GM12878 (cell line): ENCODE measurements at regions not wholly inside any gene's neighbourhood (a gene's known extent, or its start where the extent isn't known, plus 50 kb on each side); places are given as distances from the start of the nearest gene placed in this dataset.

Experiments
- ATAC-seq: fragments of 200-7000 bp; cut with Tn5 transposase; 3 replicates; pipeline ENCODE4 v1.9.1; 2020; ENCODE audit warnings: mild to moderate bottlenecking, moderate library complexity
- BruUV-seq: library from RNA; stranded (reverse); fragments of 400-500 nt; replicated peaks from 2 replicates; lab custom pipeline; 2021; lab: Mats Ljungman, UMichigan
- CTCF ChIA-PET: fragments of 300-600 bp; sonication (Branson Sonifier 250); formaldehyde crosslinking; extraction: SDS; loops from one replicate; lab custom pipeline; 2021; ENCODE audit warnings: inconsistent platforms; lab: Yijun Ruan, JAX
- POLR2A ChIA-PET: fragments of 350-600 bp; formaldehyde crosslinking; extraction: SDS; loops from one replicate; lab custom pipeline; 2021; ENCODE audit warnings: inconsistent platforms; lab: Charles Lee
- RAD21 ChIA-PET: fragments of 300-600 bp; sonication (Branson Sonifier 250); formaldehyde crosslinking; loops from one replicate; lab custom pipeline; 2023; ENCODE audit warnings: antibody characterized with exemption; ENCODE audit not compliant: unreplicated experiment; lab: Charles Lee
- SMC1A ChIA-PET: fragments of 300-600 bp; sonication (Branson Sonifier 250); formaldehyde crosslinking; loops from one replicate; lab custom pipeline; 2023; ENCODE audit not compliant: unreplicated experiment, uncharacterized antibody; lab: Charles Lee
- DNase-seq: peaks from one replicate; pipeline ENCODE4 v3.0.0-alpha.2; 2011; ENCODE audit warnings: low read depth, low spot score
- FAIRE-seq: peaks from 3 replicates; lab custom pipeline; 2011; peaks lifted over from hg19 to GRCh38; lab: Jason Lieb, UNC
- H2AFZ ChIP-seq: 2 replicates; pipeline ENCODE4 v1.6.0; 2011; ENCODE audit warnings: low read depth, low read length, control low read depth; ENCODE audit not compliant: control insufficient read depth
- H3K27ac ChIP-seq: 2 replicates; pipeline ENCODE4 v1.5.1; 2011; ENCODE audit warnings: control low read depth; ENCODE audit not compliant: control insufficient read depth, insufficient read depth
- H3K27me3 ChIP-seq, 2 experiments: replicated peaks in 1 of 2; 2 replicates each; pipeline versions ENCODE4 v1.6.0 to v1.6.1; 2011; ENCODE audit warnings: low read length in 1 of 2; ENCODE audit not compliant: control insufficient read depth in 2 of 2, insufficient read depth in 2 of 2
- H3K36me3 ChIP-seq, 2 experiments: 2 replicates each; pipeline ENCODE4 v1.5.1; 2011; ENCODE audit warnings: low read length in 1 of 2; ENCODE audit not compliant: control insufficient read depth in 2 of 2, insufficient read depth in 2 of 2
- H3K4me1 ChIP-seq: 2 replicates; pipeline ENCODE4 v1.6.1; 2011; ENCODE audit warnings: mild to moderate bottlenecking, low read length, moderate library complexity, mixed read lengths; ENCODE audit not compliant: control insufficient read depth, insufficient read depth
- H3K4me2 ChIP-seq: 2 replicates; pipeline ENCODE4 v1.6.0; 2011; ENCODE audit warnings: control low read depth; ENCODE audit not compliant: control insufficient read depth, insufficient read depth
- H3K4me3 ChIP-seq: fragments of 200-600 bp; sonication (generic); 2 replicates; pipeline ENCODE4 v1.5.1; 2016
- H3K79me2 ChIP-seq: 2 replicates; pipeline ENCODE4 v1.6.0; 2011; ENCODE audit warnings: low read length; ENCODE audit not compliant: control insufficient read depth, insufficient read depth
- H3K9ac ChIP-seq: 2 replicates; pipeline ENCODE4 v1.8.0; 2011; ENCODE audit warnings: low read length, control low read depth, mixed read lengths; ENCODE audit not compliant: control insufficient read depth, insufficient read depth
- H3K9me3 ChIP-seq: replicated peaks from 3 replicates; pipeline ENCODE4 v1.5.1; 2011; ENCODE audit warnings: mild to moderate bottlenecking, low read length; ENCODE audit not compliant: control insufficient read depth, insufficient read depth
- H4K20me1 ChIP-seq: 2 replicates; pipeline ENCODE4 v1.6.0; 2011; ENCODE audit not compliant: control insufficient read depth, insufficient read depth
- BACH1 ChIP-seq: fragments of 450-650 bp; IDR thresholded peaks from 2 replicates; pipeline ENCODE4 v1.6.1; 2017; ENCODE audit warnings: mild to moderate bottlenecking, borderline replicate concordance
- BCL3 ChIP-seq: IDR thresholded peaks from 2 replicates; pipeline ENCODE4 v1.6.1; 2011; ENCODE audit warnings: borderline replicate concordance, low read depth, mild to moderate bottlenecking, moderate library complexity, low read length; ENCODE audit not compliant: insufficient read depth, poor library complexity, severe bottlenecking
- KAT2A ChIP-seq: conservative IDR thresholded peaks from 2 replicates; pipeline ENCODE4 v1.6.1; 2011; ENCODE audit warnings: low read depth, low read length; ENCODE audit not compliant: control insufficient read depth
- KDM1A ChIP-seq: fragments of 200-600 bp; sonication (generic); IDR thresholded peaks from 2 replicates; pipeline ENCODE4 v1.6.1; 2016; ENCODE audit warnings: borderline replicate concordance
- MAX ChIP-seq: IDR thresholded peaks from 2 replicates; pipeline ENCODE4 v1.6.1; 2012; ENCODE audit warnings: low read depth, low read length, improper control_type of control experiment
- NFIC ChIP-seq: IDR thresholded peaks from 2 replicates; pipeline ENCODE4 v1.6.1; 2012; ENCODE audit warnings: low read depth, mild to moderate bottlenecking, inconsistent platforms, low read length, moderate library complexity
- NR2C2 ChIP-seq: IDR thresholded peaks from 2 replicates; pipeline ENCODE4 v1.6.1; 2011; ENCODE audit warnings: borderline replicate concordance, low read depth; ENCODE audit not compliant: control insufficient read depth, insufficient read length
- PML ChIP-seq: IDR thresholded peaks from 2 replicates; pipeline ENCODE4 v1.6.1; 2012; ENCODE audit warnings: low read length, inconsistent platforms
- POU2F2 ChIP-seq: IDR thresholded peaks from 3 replicates; pipeline ENCODE4 v1.6.1; 2011; ENCODE audit warnings: low read depth, mild to moderate bottlenecking, low read length, borderline replicate concordance
- SREBF1 ChIP-seq: IDR thresholded peaks from 2 replicates; pipeline ENCODE4 v1.6.1; 2012; ENCODE audit warnings: mild to moderate bottlenecking, low read length
- STAT3 ChIP-seq: IDR thresholded peaks from 2 replicates; pipeline ENCODE4 v1.6.1; 2011; ENCODE audit warnings: low read depth, low read length, improper control_type of control experiment
- YBX1 ChIP-seq: fragments of 450-650 bp; IDR thresholded peaks from 2 replicates; pipeline ENCODE4 v1.6.1; 2016; ENCODE audit warnings: antibody characterized with exemption
- ZBTB4 ChIP-seq: fragments of 450-650 bp; formaldehyde crosslinking; IDR thresholded peaks from 2 replicates; pipeline ENCODE4 v1.4.0; 2022; ENCODE audit warnings: mild to moderate bottlenecking, moderate library complexity
- WGBS: methylation state at CpG from one replicate; pipeline ENCODE4 v1.1.6; 2016; ENCODE audit warnings: low lambda C conversion rate; ENCODE audit not compliant: insufficient replicate concordance, insufficient coverage; ENCODE audit errors: missing lambda C conversion rate; 5-methylcytosine and 5-hydroxymethylcytosine counted together
- in situ Hi-C: fragments of 300-500 bp; cut with MboI; formaldehyde crosslinking; loops from 9 replicates; pipeline ENCODE4 v1.14.3; 2018; ENCODE audit warnings: mixed read lengths
- intact Hi-C: fragments of 100-400 bp; cut with micrococcal nuclease; formaldehyde crosslinking; loops from one replicate; pipeline ENCODE4 v1.14.2; 2022; ENCODE audit not compliant: unreplicated experiment
- TF ChIP-seq, protein P1 (sequence below): fragments of 450-650 bp; IDR thresholded peaks from 2 replicates; pipeline ENCODE4 v1.6.1; 2017; ENCODE audit warnings: mild to moderate bottlenecking, low read depth, inconsistent platforms; ENCODE audit not compliant: poor library complexity, severe bottlenecking
- TF ChIP-seq, protein P2 (sequence below): fragments of 450-650 bp; IDR thresholded peaks from 2 replicates; pipeline ENCODE4 v1.6.1; 2017; ENCODE audit warnings: antibody characterized with exemption, mild to moderate bottlenecking, moderate library complexity

DNA sequence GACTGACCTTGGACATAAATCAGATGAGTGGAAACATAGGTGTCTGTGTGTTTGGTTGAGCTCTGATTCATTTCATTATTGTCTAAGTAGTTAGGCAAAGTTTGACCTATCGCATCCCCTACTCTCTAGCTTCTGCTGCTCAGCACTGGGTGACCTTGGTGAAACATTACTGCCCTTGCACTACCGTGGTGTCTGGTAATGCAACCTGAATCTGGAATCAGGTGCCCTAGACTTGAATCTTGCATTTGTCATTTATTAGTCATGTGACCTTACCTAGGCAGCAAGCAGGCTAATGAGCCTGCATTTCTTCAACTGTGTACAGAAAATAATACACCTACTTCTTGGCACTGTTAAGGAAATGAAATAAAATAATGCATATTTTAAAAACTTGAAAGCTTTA, 242.3 kb upstream of the BLID start:
- POLR2A ChIA-PET, result interaction anchor here (0.5 kb wide), 1 partner anchor 1077 kb away, joined by 3 read pairs; no protein-coding TSS in a partner anchor
- CTCF ChIA-PET, result no interaction called here
- H3K9me3 ChIP-seq, result no peaks in the 10 kb centered on the region
- RAD21 ChIA-PET, result no interaction called here
- H3K4me3 ChIP-seq, result no peak overlapping the region
- no peak overlapping the region for H2AFZ ChIP-seq
- in situ Hi-C loops (no loop called here), intact Hi-C loops (no loop called here)
- no peaks in the 10 kb centered on the region for H3K4me1 ChIP-seq
- SMC1A ChIA-PET, result no interaction called here
- no peak for FAIRE-seq
- no peak for DNase-seq
- no peaks in the 10 kb centered on the region for H3K79me2 ChIP-seq
- H3K27ac ChIP-seq, result no peak overlapping the region
- ATAC-seq, result no peak
- H3K9ac ChIP-seq, result no peak overlapping the region
- 25% methylated on average over 2 of the region's 2 CpGs for WGBS
- no peaks in the 10 kb centered on the region for H4K20me1 ChIP-seq
- no TSS peak for BruUV-seq
- no peak overlapping the region for H3K4me2 ChIP-seq
- no peaks in the 10 kb centered on the region for H3K36me3 ChIP-seq
- H3K27me3 ChIP-seq, result no peaks in the 10 kb centered on the region; a peak in 1 of 4 replicates
- no peak for TF ChIP-seq PML
- TF ChIP-seq, protein P1, sequence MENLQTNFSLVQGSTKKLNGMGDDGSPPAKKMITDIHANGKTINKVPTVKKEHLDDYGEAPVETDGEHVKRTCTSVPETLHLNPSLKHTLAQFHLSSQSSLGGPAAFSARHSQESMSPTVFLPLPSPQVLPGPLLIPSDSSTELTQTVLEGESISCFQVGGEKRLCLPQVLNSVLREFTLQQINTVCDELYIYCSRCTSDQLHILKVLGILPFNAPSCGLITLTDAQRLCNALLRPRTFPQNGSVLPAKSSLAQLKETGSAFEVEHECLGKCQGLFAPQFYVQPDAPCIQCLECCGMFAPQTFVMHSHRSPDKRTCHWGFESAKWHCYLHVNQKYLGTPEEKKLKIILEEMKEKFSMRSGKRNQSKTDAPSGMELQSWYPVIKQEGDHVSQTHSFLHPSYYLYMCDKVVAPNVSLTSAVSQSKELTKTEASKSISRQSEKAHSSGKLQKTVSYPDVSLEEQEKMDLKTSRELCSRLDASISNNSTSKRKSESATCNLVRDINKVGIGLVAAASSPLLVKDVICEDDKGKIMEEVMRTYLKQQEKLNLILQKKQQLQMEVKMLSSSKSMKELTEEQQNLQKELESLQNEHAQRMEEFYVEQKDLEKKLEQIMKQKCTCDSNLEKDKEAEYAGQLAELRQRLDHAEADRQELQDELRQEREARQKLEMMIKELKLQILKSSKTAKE, result no peak
- no peak for TF ChIP-seq KDM1A
- no peak for TF ChIP-seq STAT3
- no peak for TF ChIP-seq KAT2A
- no peak for TF ChIP-seq BCL3
- TF ChIP-seq POU2F2, result no peak
- TF ChIP-seq NR2C2, result no peak
- no peak for TF ChIP-seq ZBTB4
- TF ChIP-seq BACH1, result no peak
- TF ChIP-seq YBX1, result no peak
- no peak for TF ChIP-seq MAX
- TF ChIP-seq NFIC, result no peak
- TF ChIP-seq SREBF1, result no peak
- TF ChIP-seq, protein P2, sequence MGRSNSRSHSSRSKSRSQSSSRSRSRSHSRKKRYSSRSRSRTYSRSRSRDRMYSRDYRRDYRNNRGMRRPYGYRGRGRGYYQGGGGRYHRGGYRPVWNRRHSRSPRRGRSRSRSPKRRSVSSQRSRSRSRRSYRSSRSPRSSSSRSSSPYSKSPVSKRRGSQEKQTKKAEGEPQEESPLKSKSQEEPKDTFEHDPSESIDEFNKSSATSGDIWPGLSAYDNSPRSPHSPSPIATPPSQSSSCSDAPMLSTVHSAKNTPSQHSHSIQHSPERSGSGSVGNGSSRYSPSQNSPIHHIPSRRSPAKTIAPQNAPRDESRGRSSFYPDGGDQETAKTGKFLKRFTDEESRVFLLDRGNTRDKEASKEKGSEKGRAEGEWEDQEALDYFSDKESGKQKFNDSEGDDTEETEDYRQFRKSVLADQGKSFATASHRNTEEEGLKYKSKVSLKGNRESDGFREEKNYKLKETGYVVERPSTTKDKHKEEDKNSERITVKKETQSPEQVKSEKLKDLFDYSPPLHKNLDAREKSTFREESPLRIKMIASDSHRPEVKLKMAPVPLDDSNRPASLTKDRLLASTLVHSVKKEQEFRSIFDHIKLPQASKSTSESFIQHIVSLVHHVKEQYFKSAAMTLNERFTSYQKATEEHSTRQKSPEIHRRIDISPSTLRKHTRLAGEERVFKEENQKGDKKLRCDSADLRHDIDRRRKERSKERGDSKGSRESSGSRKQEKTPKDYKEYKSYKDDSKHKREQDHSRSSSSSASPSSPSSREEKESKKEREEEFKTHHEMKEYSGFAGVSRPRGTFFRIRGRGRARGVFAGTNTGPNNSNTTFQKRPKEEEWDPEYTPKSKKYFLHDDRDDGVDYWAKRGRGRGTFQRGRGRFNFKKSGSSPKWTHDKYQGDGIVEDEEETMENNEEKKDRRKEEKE, result no peak
